ENCODE measurements at regions not wholly inside any gene's neighbourhood (a gene's known extent, or its start where the extent isn't known, plus 50 kb on each side); places are given as distances from the start of the nearest gene placed in this dataset.
A peak's percentile ranks its signal among the peaks of the same experiment; 100 is the strongest.

- H3K4me3 ChIP-seq (ENCODE audit: low read depth in 1 of 2, low read length in 2 of 2), result no peak overlapping the region
- no peaks in the 10 kb centered on the region for H3K36me3 ChIP-seq (ENCODE audit: insufficient read depth, low read length)
- H3K9me3 ChIP-seq (ENCODE audit: low read length), result no peaks in the 10 kb centered on the region
- peaks cover 57% of the 10 kb centered on the region for H3K4me1 ChIP-seq (ENCODE audit: insufficient read depth, low read length)
- no peak overlapping the region for H3K9ac ChIP-seq (ENCODE audit: low read length)
- H3K27me3 ChIP-seq (ENCODE audit: control insufficient read depth in 1 of 2, insufficient read depth in 2 of 2, low read length in 2 of 2), result no peaks in the 10 kb centered on the region
- peak overlapping the region; percentile 53 for H3K27ac ChIP-seq (ENCODE audit: low read depth, low read length)
These were observed 123.6 kb upstream of the JCAD start for GRCh38 chr10:30183055-30183402.

- H3K27ac ChIP-seq (ENCODE audit: low read depth, low read length), result peak overlapping the region; percentile 53
- no peaks in the 10 kb centered on the region for H3K9me3 ChIP-seq (ENCODE audit: low read length)
- no peak overlapping the region for H3K4me3 ChIP-seq (ENCODE audit: low read depth in 1 of 2, low read length in 2 of 2)
- H3K4me1 ChIP-seq (ENCODE audit: insufficient read depth, low read length), result peaks cover 52% of the 10 kb centered on the region
- H3K36me3 ChIP-seq (ENCODE audit: insufficient read depth, low read length), result no peaks in the 10 kb centered on the region
- no peaks in the 10 kb centered on the region for H3K27me3 ChIP-seq (ENCODE audit: control insufficient read depth in 1 of 2, insufficient read depth in 2 of 2, low read length in 2 of 2)
- no peak overlapping the region for H3K9ac ChIP-seq (ENCODE audit: low read length)
These were observed 123.0 kb upstream of the JCAD start for GRCh38 chr10:30182191-30183054.

- no peak overlapping the region for H3K9ac ChIP-seq (ENCODE audit: low read length)
- H3K9me3 ChIP-seq (ENCODE audit: low read length), result no peaks in the 10 kb centered on the region
- peaks cover 18% of the 10 kb centered on the region for H3K4me1 ChIP-seq (ENCODE audit: insufficient read depth, low read length)
- no peaks in the 10 kb centered on the region for H3K27me3 ChIP-seq (ENCODE audit: control insufficient read depth in 1 of 2, insufficient read depth in 2 of 2, low read length in 2 of 2)
- no peak overlapping the region for H3K27ac ChIP-seq (ENCODE audit: low read depth, low read length)
- no peak overlapping the region for H3K4me3 ChIP-seq (ENCODE audit: low read depth in 1 of 2, low read length in 2 of 2)
- no peaks in the 10 kb centered on the region for H3K36me3 ChIP-seq (ENCODE audit: insufficient read depth, low read length)
These were observed 119.1 kb upstream of the JCAD start for GRCh38 chr10:30178356-30178964.

- no peak overlapping the region for H3K27ac ChIP-seq (ENCODE audit: low read depth, low read length)
- peaks cover 5% of the 10 kb centered on the region for H3K4me1 ChIP-seq (ENCODE audit: insufficient read depth, low read length)
- no peaks in the 10 kb centered on the region for H3K36me3 ChIP-seq (ENCODE audit: insufficient read depth, low read length)
- H3K9me3 ChIP-seq (ENCODE audit: low read length), result no peaks in the 10 kb centered on the region
- H3K27me3 ChIP-seq (ENCODE audit: control insufficient read depth in 1 of 2, insufficient read depth in 2 of 2, low read length in 2 of 2), result no peaks in the 10 kb centered on the region
- no peak overlapping the region for H3K4me3 ChIP-seq (ENCODE audit: low read depth in 1 of 2, low read length in 2 of 2)
- H3K9ac ChIP-seq (ENCODE audit: low read length), result no peak overlapping the region
These were observed 117.6 kb upstream of the JCAD start for GRCh38 chr10:30176776-30177533.

GRCh38 chr10:30176182-30176581 lies 116.8 kb upstream of the JCAD start:
- peaks cover 5% of the 10 kb centered on the region for H3K4me1 ChIP-seq (ENCODE audit: insufficient read depth, low read length)
- H3K4me3 ChIP-seq (ENCODE audit: low read depth in 1 of 2, low read length in 2 of 2), result no peak overlapping the region
- no peaks in the 10 kb centered on the region for H3K9me3 ChIP-seq (ENCODE audit: low read length)
- no peak overlapping the region for H3K27ac ChIP-seq (ENCODE audit: low read depth, low read length)
- no peak overlapping the region for H3K9ac ChIP-seq (ENCODE audit: low read length)
- H3K27me3 ChIP-seq (ENCODE audit: control insufficient read depth in 1 of 2, insufficient read depth in 2 of 2, low read length in 2 of 2), result no peaks in the 10 kb centered on the region
- no peaks in the 10 kb centered on the region for H3K36me3 ChIP-seq (ENCODE audit: insufficient read depth, low read length)

- Histone ChIP-seq H3K36me3 (ENCODE audit: insufficient read depth, low read length) (no peaks in the 10 kb centered on the region), H3K9me3 (ENCODE audit: low read length) (no peaks in the 10 kb centered on the region), H3K4me1 (ENCODE audit: insufficient read depth, low read length) (peaks cover 11% of the 10 kb centered on the region), H3K4me3 (ENCODE audit: low read depth in 1 of 2, low read length in 2 of 2) (no peak overlapping the region), H3K9ac (ENCODE audit: low read length) (no peak overlapping the region), H3K27me3 (ENCODE audit: control insufficient read depth in 1 of 2, insufficient read depth in 2 of 2, low read length in 2 of 2) (no peaks in the 10 kb centered on the region), H3K27ac (ENCODE audit: low read depth, low read length) (no peak overlapping the region)
These were observed 113.3 kb upstream of the JCAD start for GRCh38 chr10:30172673-30173072.

GRCh38 chr10:30172091-30172490 lies 112.7 kb upstream of the JCAD start:
- peaks cover 7% of the 10 kb centered on the region for H3K4me1 ChIP-seq (ENCODE audit: insufficient read depth, low read length)
- no peaks in the 10 kb centered on the region for H3K36me3 ChIP-seq (ENCODE audit: insufficient read depth, low read length)
- no peak overlapping the region for H3K4me3 ChIP-seq (ENCODE audit: low read depth in 1 of 2, low read length in 2 of 2)
- no peaks in the 10 kb centered on the region for H3K9me3 ChIP-seq (ENCODE audit: low read length)
- H3K27ac ChIP-seq (ENCODE audit: low read depth, low read length), result no peak overlapping the region
- no peaks in the 10 kb centered on the region for H3K27me3 ChIP-seq (ENCODE audit: control insufficient read depth in 1 of 2, insufficient read depth in 2 of 2, low read length in 2 of 2)
- no peak overlapping the region for H3K9ac ChIP-seq (ENCODE audit: low read length)

- peaks cover 6% of the 10 kb centered on the region for H3K4me1 ChIP-seq (ENCODE audit: insufficient read depth, low read length)
- no peak overlapping the region for H3K27ac ChIP-seq (ENCODE audit: low read depth, low read length)
- H3K36me3 ChIP-seq (ENCODE audit: insufficient read depth, low read length), result no peaks in the 10 kb centered on the region
- no peaks in the 10 kb centered on the region for H3K9me3 ChIP-seq (ENCODE audit: low read length)
- no peaks in the 10 kb centered on the region for H3K27me3 ChIP-seq (ENCODE audit: control insufficient read depth in 1 of 2, insufficient read depth in 2 of 2, low read length in 2 of 2)
- no peak overlapping the region for H3K9ac ChIP-seq (ENCODE audit: low read length)
- H3K4me3 ChIP-seq (ENCODE audit: low read depth in 1 of 2, low read length in 2 of 2), result no peak overlapping the region
These were observed 112.2 kb upstream of the JCAD start for GRCh38 chr10:30171601-30172000.

GRCh38 chr10:30170814-30171213 lies 111.4 kb upstream of the JCAD start:
- peaks cover 6% of the 10 kb centered on the region for H3K4me1 ChIP-seq (ENCODE audit: insufficient read depth, low read length)
- H3K9ac ChIP-seq (ENCODE audit: low read length), result no peak overlapping the region
- H3K9me3 ChIP-seq (ENCODE audit: low read length), result no peaks in the 10 kb centered on the region
- H3K27me3 ChIP-seq (ENCODE audit: control insufficient read depth in 1 of 2, insufficient read depth in 2 of 2, low read length in 2 of 2), result no peaks in the 10 kb centered on the region
- no peaks in the 10 kb centered on the region for H3K36me3 ChIP-seq (ENCODE audit: insufficient read depth, low read length)
- no peak overlapping the region for H3K27ac ChIP-seq (ENCODE audit: low read depth, low read length)
- no peak overlapping the region for H3K4me3 ChIP-seq (ENCODE audit: low read depth in 1 of 2, low read length in 2 of 2)

GRCh38 chr10:30170146-30170545 lies 110.8 kb upstream of the JCAD start:
- H3K36me3 ChIP-seq (ENCODE audit: insufficient read depth, low read length), result no peaks in the 10 kb centered on the region
- H3K4me3 ChIP-seq (ENCODE audit: low read depth in 1 of 2, low read length in 2 of 2), result no peak overlapping the region
- H3K9ac ChIP-seq (ENCODE audit: low read length), result no peak overlapping the region
- peaks cover 6% of the 10 kb centered on the region for H3K4me1 ChIP-seq (ENCODE audit: insufficient read depth, low read length)
- H3K27ac ChIP-seq (ENCODE audit: low read depth, low read length), result no peak overlapping the region
- no peaks in the 10 kb centered on the region for H3K27me3 ChIP-seq (ENCODE audit: control insufficient read depth in 1 of 2, insufficient read depth in 2 of 2, low read length in 2 of 2)
- no peaks in the 10 kb centered on the region for H3K9me3 ChIP-seq (ENCODE audit: low read length)

- H3K27ac ChIP-seq (ENCODE audit: low read depth, low read length), result no peak overlapping the region
- no peak overlapping the region for H3K4me3 ChIP-seq (ENCODE audit: low read depth in 1 of 2, low read length in 2 of 2)
- peaks cover 6% of the 10 kb centered on the region for H3K4me1 ChIP-seq (ENCODE audit: insufficient read depth, low read length)
- no peaks in the 10 kb centered on the region for H3K9me3 ChIP-seq (ENCODE audit: low read length)
- H3K9ac ChIP-seq (ENCODE audit: low read length), result no peak overlapping the region
- H3K27me3 ChIP-seq (ENCODE audit: control insufficient read depth in 1 of 2, insufficient read depth in 2 of 2, low read length in 2 of 2), result no peaks in the 10 kb centered on the region
- no peaks in the 10 kb centered on the region for H3K36me3 ChIP-seq (ENCODE audit: insufficient read depth, low read length)
These were observed 110.0 kb upstream of the JCAD start for GRCh38 chr10:30169342-30169741.
